Smooth muscle cell (in vitro differentiated cells): ENCODE measurements at regions not wholly inside any gene's neighbourhood (a gene's known extent, or its start where the extent isn't known, plus 50 kb on each side); places are given as distances from the start of the nearest gene placed in this dataset.
A peak's percentile ranks its signal among the peaks of the same experiment; 100 is the strongest.

Experiments
- DNase-seq: peaks from one replicate; lab custom pipeline; 2025; ENCODE audit not compliant: unreplicated experiment; lab: John Stamatoyannopoulos, UW
- H2AFZ ChIP-seq: fragments of 200-600 bp; sonication (generic); 2 replicates; pipeline ENCODE4 v1.6.0; 2016; ENCODE audit warnings: antibody characterized with exemption, low read depth, mild to moderate bottlenecking
- H3F3A ChIP-seq: fragments of 200-600 bp; sonication (generic); 2 replicates; pipeline ENCODE4 v1.6.0; 2017; ENCODE audit warnings: antibody characterized with exemption, low read depth
- H3K27ac ChIP-seq: fragments of 200-600 bp; sonication (generic); 2 replicates; pipeline ENCODE4 v1.5.1; 2016; ENCODE audit warnings: low read depth, mild to moderate bottlenecking
- H3K27me3 ChIP-seq: fragments of 200-600 bp; sonication (generic); 2 replicates; pipeline ENCODE4 v1.6.1; 2016; ENCODE audit warnings: low read depth, mild to moderate bottlenecking
- H3K36me3 ChIP-seq: fragments of 200-600 bp; sonication (generic); 2 replicates; pipeline ENCODE4 v1.5.1; 2016; ENCODE audit warnings: low read depth
- H3K4me1 ChIP-seq: fragments of 200-600 bp; sonication (generic); 2 replicates; pipeline ENCODE4 v1.5.1; 2016; ENCODE audit warnings: low read depth
- H3K4me2 ChIP-seq: fragments of 200-600 bp; sonication (generic); 2 replicates; pipeline ENCODE4 v1.6.0; 2016; ENCODE audit warnings: mild to moderate bottlenecking
- H3K4me3 ChIP-seq: fragments of 200-600 bp; sonication (generic); 2 replicates; pipeline ENCODE4 v1.5.1; 2016; ENCODE audit warnings: mild to moderate bottlenecking
- H3K79me2 ChIP-seq: fragments of 200-600 bp; sonication (generic); 2 replicates; pipeline ENCODE4 v1.6.0; 2016; ENCODE audit warnings: low read depth, mild to moderate bottlenecking
- H3K9ac ChIP-seq: fragments of 200-600 bp; sonication (generic); 2 replicates; pipeline ENCODE4 v1.6.0; 2016; ENCODE audit warnings: low read depth
- H3K9me3 ChIP-seq: fragments of 200-600 bp; sonication (generic); replicated peaks from 2 replicates; pipeline ENCODE4 v1.5.1; 2016; ENCODE audit warnings: low read depth
- H4K20me1 ChIP-seq: fragments of 200-600 bp; sonication (generic); 2 replicates; pipeline ENCODE4 v1.6.0; 2016; ENCODE audit warnings: low read depth
- WGBS: methylation state at CpG from one replicate; pipeline ENCODE4 v1.1.7; 2016; ENCODE audit warnings: low lambda C conversion rate; 5-methylcytosine and 5-hydroxymethylcytosine counted together
- TF ChIP-seq, protein P1 (sequence below): fragments of 200-600 bp; sonication (generic); IDR thresholded peaks from 2 replicates; pipeline ENCODE4 v1.5.1; 2017; ENCODE audit warnings: borderline replicate concordance, mild to moderate bottlenecking, antibody characterized with exemption; ENCODE audit not compliant: insufficient read depth, poor library complexity, severe bottlenecking

- H3K4me2 ChIP-seq: peak overlapping the region; percentile 33
- no peaks in the 10 kb centered on the region for H4K20me1 ChIP-seq
- no peak for DNase-seq
- H3F3A ChIP-seq: peaks cover 6% of the 10 kb centered on the region
- H3K36me3 ChIP-seq: no peaks in the 10 kb centered on the region
- no peak overlapping the region for H2AFZ ChIP-seq
- peaks cover 4% of the 10 kb centered on the region for H3K27me3 ChIP-seq
- peak overlapping the region; percentile 85 for H3K27ac ChIP-seq
- H3K9ac ChIP-seq: peak overlapping the region; percentile 8
- no peaks in the 10 kb centered on the region for H3K4me1 ChIP-seq
- no peak overlapping the region for H3K4me3 ChIP-seq
- 37% methylated on average over 3 of the region's 3 CpGs for whole genome bisulfite sequencing
- TF ChIP-seq, protein P1, sequence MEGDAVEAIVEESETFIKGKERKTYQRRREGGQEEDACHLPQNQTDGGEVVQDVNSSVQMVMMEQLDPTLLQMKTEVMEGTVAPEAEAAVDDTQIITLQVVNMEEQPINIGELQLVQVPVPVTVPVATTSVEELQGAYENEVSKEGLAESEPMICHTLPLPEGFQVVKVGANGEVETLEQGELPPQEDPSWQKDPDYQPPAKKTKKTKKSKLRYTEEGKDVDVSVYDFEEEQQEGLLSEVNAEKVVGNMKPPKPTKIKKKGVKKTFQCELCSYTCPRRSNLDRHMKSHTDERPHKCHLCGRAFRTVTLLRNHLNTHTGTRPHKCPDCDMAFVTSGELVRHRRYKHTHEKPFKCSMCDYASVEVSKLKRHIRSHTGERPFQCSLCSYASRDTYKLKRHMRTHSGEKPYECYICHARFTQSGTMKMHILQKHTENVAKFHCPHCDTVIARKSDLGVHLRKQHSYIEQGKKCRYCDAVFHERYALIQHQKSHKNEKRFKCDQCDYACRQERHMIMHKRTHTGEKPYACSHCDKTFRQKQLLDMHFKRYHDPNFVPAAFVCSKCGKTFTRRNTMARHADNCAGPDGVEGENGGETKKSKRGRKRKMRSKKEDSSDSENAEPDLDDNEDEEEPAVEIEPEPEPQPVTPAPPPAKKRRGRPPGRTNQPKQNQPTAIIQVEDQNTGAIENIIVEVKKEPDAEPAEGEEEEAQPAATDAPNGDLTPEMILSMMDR: no peak
- H3K79me2 ChIP-seq: no peaks in the 10 kb centered on the region
- H3K9me3 ChIP-seq: no peaks in the 10 kb centered on the region
These were observed 129.9 kb downstream of the SLC30A10 start for GRCh38 chr1:219798283-219799030.

GRCh38 chr1:219797683-219798082 is 130.7 kb downstream of the SLC30A10 start:
- H3K4me2 ChIP-seq: no peak overlapping the region
- H3F3A ChIP-seq: peaks cover 6% of the 10 kb centered on the region
- H2AFZ ChIP-seq: no peak overlapping the region
- no peaks in the 10 kb centered on the region for H4K20me1 ChIP-seq
- no peaks in the 10 kb centered on the region for H3K79me2 ChIP-seq
- H3K9ac ChIP-seq: no peak overlapping the region
- H3K36me3 ChIP-seq: no peaks in the 10 kb centered on the region
- H3K4me3 ChIP-seq: no peak overlapping the region
- peak overlapping the region; percentile 85 for H3K27ac ChIP-seq
- no peaks in the 10 kb centered on the region for H3K9me3 ChIP-seq
- H3K27me3 ChIP-seq: peaks cover 4% of the 10 kb centered on the region
- WGBS: 90% methylated on average over 2 of the region's 2 CpGs
- TF ChIP-seq, protein P1: no peak
- no peak for DNase-seq
- H3K4me1 ChIP-seq: no peaks in the 10 kb centered on the region

DNA sequence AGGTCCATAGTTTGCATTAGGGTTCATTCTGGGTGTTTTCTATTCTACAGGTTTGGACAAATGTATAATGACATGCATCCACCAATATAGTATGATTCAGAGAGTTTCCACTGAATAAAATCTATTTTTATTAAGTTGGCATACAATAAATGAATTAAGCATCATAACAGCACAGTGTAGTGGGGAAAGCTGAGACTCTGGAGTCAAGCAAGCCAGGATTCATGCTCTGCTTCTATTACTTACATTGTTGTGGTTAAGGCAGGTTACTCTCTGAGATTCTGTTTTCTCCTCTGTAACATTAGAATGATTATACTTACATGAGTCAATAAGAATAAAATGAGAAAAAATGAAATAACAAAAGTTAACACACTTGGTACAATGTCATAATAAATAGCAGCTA is 131.3 kb downstream of the SLC30A10 start:
- Histone ChIP-seq H3K9me3 (no peaks in the 10 kb centered on the region), H2AFZ (no peak overlapping the region), H3K27me3 (peaks cover 4% of the 10 kb centered on the region), H3K9ac (no peak overlapping the region), H3K36me3 (no peaks in the 10 kb centered on the region), H3K79me2 (no peaks in the 10 kb centered on the region), H3F3A (peaks cover 6% of the 10 kb centered on the region), H3K4me3 (no peak overlapping the region), H4K20me1 (no peaks in the 10 kb centered on the region), H3K4me2 (no peak overlapping the region), H3K27ac (no peak overlapping the region), H3K4me1 (no peaks in the 10 kb centered on the region)
- TF ChIP-seq, protein P1: no peak
- DNase-seq: no peak

DNA sequence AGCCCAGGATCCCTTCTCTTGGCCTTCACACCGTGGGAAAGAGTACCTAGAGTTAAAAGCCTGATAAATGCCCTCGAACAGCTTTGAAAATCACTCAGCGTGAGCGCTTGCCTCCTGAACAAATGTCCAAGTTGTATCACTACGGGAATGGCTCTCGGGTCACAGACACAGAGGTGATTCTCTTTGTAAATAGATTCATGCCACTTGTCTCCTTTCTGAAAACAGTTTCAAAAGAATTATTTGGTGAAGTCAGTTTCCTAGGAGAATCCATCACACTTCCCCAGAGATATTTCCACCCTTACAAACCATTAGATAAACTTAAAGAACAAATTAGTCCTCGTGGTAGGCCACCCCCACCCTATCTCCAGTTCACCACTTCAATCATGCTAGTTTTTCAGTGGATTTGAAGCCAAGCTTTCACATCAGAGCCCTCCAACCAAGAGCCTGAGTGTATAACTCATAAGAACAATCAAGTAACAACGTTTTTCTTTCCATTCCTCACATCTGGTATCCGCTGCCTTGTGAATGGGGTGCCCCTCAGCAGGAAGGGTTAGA is 132.9 kb downstream of the SLC30A10 start:
- Histone ChIP-seq H3K4me3 (no peak overlapping the region), H3F3A (peaks cover 6% of the 10 kb centered on the region), H4K20me1 (no peaks in the 10 kb centered on the region), H3K27ac (no peak overlapping the region), H3K27me3 (peaks cover 4% of the 10 kb centered on the region), H3K4me1 (no peaks in the 10 kb centered on the region), H2AFZ (no peak overlapping the region), H3K36me3 (no peaks in the 10 kb centered on the region), H3K79me2 (no peaks in the 10 kb centered on the region), H3K9me3 (no peaks in the 10 kb centered on the region), H3K9ac (no peak overlapping the region), H3K4me2 (no peak overlapping the region)
- no peak for DNase-seq
- TF ChIP-seq, protein P1: no peak
- 79% methylated on average over 9 of the region's 9 CpGs for WGBS
